ENCODE measurements at regions not wholly inside any gene's neighbourhood (a gene's known extent, or its start where the extent isn't known, plus 50 kb on each side); places are given as distances from the start of the nearest gene placed in this dataset.

GRCh38 chr12:60255044-60255443, 659.2 kb downstream of the SLC16A7 start:
- Histone ChIP-seq H3K4me2 (no peak overlapping the region), H3K79me2 (no peaks in the 10 kb centered on the region), H3K27ac (no peak overlapping the region), H4K20me1 (ENCODE audit: insufficient read depth, poor library complexity, severe bottlenecking) (no peaks in the 10 kb centered on the region), H2AFZ (no peak overlapping the region), H3K36me3 (replicated peaks; ENCODE audit: insufficient read depth, low read depth) (no peaks in the 10 kb centered on the region), H3K4me1 (ENCODE audit: insufficient read depth) (peaks cover 9% of the 10 kb centered on the region), H3K9me2 (replicated peaks; ENCODE audit: insufficient read depth) (no peaks in the 10 kb centered on the region), H3K4me3 (no peak overlapping the region), H3K27me3 (no peaks in the 10 kb centered on the region), H3K9me3 (ENCODE audit: low read depth) (no peaks in the 10 kb centered on the region)
- DNase-seq (ENCODE audit: low spot score) = no peak
- 89% methylated on average over 1 of the region's 1 CpG for WGBS (ENCODE audit: low lambda C conversion rate, missing lambda C conversion rate)
- TF ChIP-seq EZH2phosphoT487 (IDR thresholded peaks at IDR 0.05; ENCODE audit: low read depth, severe bottlenecking, unreplicated experiment) (no peak), EZH2 (IDR thresholded peaks at IDR 0.05; ENCODE audit: borderline replicate concordance) (no peak), CTCF (IDR thresholded peaks at IDR 0.05; ENCODE audit: poor library complexity) (no peak)

GRCh38 chr12:60257063-60257462, 661.2 kb downstream of the SLC16A7 start:
- TF ChIP-seq EZH2phosphoT487 (IDR thresholded peaks at IDR 0.05; ENCODE audit: low read depth, severe bottlenecking, unreplicated experiment) (no peak), CTCF (IDR thresholded peaks at IDR 0.05; ENCODE audit: poor library complexity) (peak; percentile 54), EZH2 (IDR thresholded peaks at IDR 0.05; ENCODE audit: borderline replicate concordance) (no peak)
- no peak overlapping the region for H3K4me3 ChIP-seq
- DNase-seq (ENCODE audit: low spot score) = peak; percentile 62
- H3K9me2 ChIP-seq (replicated peaks; ENCODE audit: insufficient read depth) = no peaks in the 10 kb centered on the region
- WGBS (ENCODE audit: low lambda C conversion rate, missing lambda C conversion rate) = 17% methylated on average over 1 of the region's 1 CpG
- H3K27me3 ChIP-seq = no peaks in the 10 kb centered on the region
- no peaks in the 10 kb centered on the region for H3K9me3 ChIP-seq (ENCODE audit: low read depth)
- H2AFZ ChIP-seq = peak overlapping the region; percentile 5
- H3K79me2 ChIP-seq = no peaks in the 10 kb centered on the region
- H4K20me1 ChIP-seq (ENCODE audit: insufficient read depth, poor library complexity, severe bottlenecking) = no peaks in the 10 kb centered on the region
- H3K36me3 ChIP-seq (replicated peaks; ENCODE audit: insufficient read depth, low read depth) = no peaks in the 10 kb centered on the region
- H3K4me1 ChIP-seq (ENCODE audit: insufficient read depth) = peaks cover 9% of the 10 kb centered on the region
- no peak overlapping the region for H3K4me2 ChIP-seq
- peak overlapping the region; percentile 12 for H3K27ac ChIP-seq

- WGBS (ENCODE audit: low lambda C conversion rate, missing lambda C conversion rate) = 72% methylated on average over 3 of the region's 3 CpGs
- H3K27ac ChIP-seq = no peak overlapping the region
Observed at GRCh38 chr12:60259225-60259624, 663.4 kb downstream of the SLC16A7 start.

More at GRCh38 chr12:60259225-60259624, 663.4 kb downstream of the SLC16A7 start:
- Histone ChIP-seq H3K4me3 (no peak overlapping the region), H3K27me3 (no peaks in the 10 kb centered on the region), H4K20me1 (ENCODE audit: insufficient read depth, poor library complexity, severe bottlenecking) (no peaks in the 10 kb centered on the region), H3K79me2 (no peaks in the 10 kb centered on the region), H3K9me2 (replicated peaks; ENCODE audit: insufficient read depth) (no peaks in the 10 kb centered on the region), H3K4me2 (no peak overlapping the region), H2AFZ (no peak overlapping the region), H3K36me3 (replicated peaks; ENCODE audit: insufficient read depth, low read depth) (no peaks in the 10 kb centered on the region), H3K4me1 (ENCODE audit: insufficient read depth) (peaks cover 9% of the 10 kb centered on the region), H3K9me3 (ENCODE audit: low read depth) (no peaks in the 10 kb centered on the region)
- TF ChIP-seq EZH2phosphoT487 (IDR thresholded peaks at IDR 0.05; ENCODE audit: low read depth, severe bottlenecking, unreplicated experiment) (no peak), CTCF (IDR thresholded peaks at IDR 0.05; ENCODE audit: poor library complexity) (no peak), EZH2 (IDR thresholded peaks at IDR 0.05; ENCODE audit: borderline replicate concordance) (no peak)
- no peak for DNase-seq (ENCODE audit: low spot score)

Data from hepatocyte (in vitro differentiated cells).